Left renal cortex interstitium (tissue), 4 donors: ENCODE measurements at regions not wholly inside any gene's neighbourhood (a gene's known extent, or its start where the extent isn't known, plus 50 kb on each side); places are given as distances from the start of the nearest gene placed in this dataset.
"Not testable (repeated sequence)": the region's sequence is repeated elsewhere in the genome, so short reads cannot be mapped to it uniquely, and the experiment has no call there.

Experiments used
- DNase-seq, 4 donors: peaks; one replicate each; pipeline ENCODE4 v3.0.0-alpha.2; 2013; ENCODE audit warnings: low read depth in 4 of 4, low spot score in 2 of 4, missing footprints in 1 of 4

DNA sequence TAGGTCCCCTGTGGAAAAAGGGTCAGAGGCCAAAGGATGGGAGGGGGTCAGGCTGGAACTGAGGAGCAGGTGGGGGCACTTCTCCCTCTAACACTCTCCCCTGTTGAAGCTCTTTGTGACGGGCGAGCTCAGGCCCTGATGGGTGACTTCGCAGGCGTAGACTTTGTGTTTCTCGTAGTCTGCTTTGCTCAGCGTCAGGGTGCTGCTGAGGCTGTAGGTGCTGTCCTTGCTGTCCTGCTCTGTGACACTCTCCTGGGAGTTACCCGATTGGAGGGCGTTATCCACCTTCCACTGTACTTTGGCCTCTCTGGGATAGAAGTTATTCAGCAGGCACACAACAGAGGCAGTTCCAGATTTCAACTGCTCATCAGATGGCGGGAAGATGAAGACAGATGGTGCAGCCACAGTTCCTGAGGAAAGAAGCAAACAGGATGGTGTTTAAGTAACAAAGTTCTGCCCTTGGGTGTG lies 165.8 kb downstream of the RPIA start:
- no peak for DNase-seq

- no peak for DNase-seq
Measured at GRCh38 chr2:88857951-88858411, 166.5 kb downstream of the RPIA start.

GRCh38 chr2:88859461-88859860 lies 168.0 kb downstream of the RPIA start:
- DNase-seq = no peak

GRCh38 chr2:88860421-88861075 lies 169.1 kb downstream of the RPIA start:
- DNase-seq = no peak

GRCh38 chr2:88865801-88866371 lies 174.4 kb downstream of the RPIA start:
- no peak for DNase-seq

DNA sequence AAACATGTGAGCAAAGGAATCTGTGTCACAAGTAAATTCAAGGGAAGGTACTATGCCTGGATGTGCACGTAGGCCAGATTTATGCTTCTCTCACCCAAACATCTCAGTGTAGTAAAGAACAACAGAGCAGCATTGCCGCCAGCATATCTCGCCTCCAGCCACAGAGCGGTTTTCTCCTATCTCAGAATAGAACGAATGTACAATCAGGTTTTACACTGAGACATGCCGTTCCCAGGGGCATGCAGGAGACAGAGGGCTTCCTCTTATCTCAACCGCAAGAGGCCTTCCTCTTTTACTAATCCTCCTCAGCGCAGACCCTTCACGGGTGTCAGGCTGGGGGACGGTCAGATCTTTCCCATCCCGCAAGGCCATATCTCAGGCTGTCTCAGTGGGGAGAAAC lies 175.3 kb downstream of the RPIA start:
- no peak for DNase-seq

DNA sequence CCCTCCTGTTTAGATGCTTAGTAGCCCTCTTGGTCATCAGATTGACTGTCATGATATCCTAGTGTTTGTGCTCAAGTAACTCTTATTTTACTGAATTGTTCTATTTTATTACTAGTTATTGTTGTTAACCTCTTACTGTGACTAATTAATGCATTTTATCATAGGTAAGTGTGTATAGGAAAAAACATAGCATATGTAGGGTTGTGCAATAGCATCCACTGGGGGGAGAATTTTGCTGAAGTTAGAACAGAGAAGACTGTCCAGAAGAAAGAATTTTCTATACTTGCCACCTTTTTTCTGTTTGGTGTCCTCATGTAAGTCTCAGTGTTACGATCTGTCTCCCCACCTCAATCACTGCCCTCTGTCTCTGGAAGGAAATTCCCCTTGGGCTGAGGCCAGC lies 177.4 kb downstream of the RPIA start:
- DNase-seq = no peak

- no peak for DNase-seq
Measured at GRCh38 chr2:88870267-88870839, 178.9 kb downstream of the RPIA start.

GRCh38 chr2:88871336-88871735 lies 179.9 kb downstream of the RPIA start:
- no peak for DNase-seq

DNA sequence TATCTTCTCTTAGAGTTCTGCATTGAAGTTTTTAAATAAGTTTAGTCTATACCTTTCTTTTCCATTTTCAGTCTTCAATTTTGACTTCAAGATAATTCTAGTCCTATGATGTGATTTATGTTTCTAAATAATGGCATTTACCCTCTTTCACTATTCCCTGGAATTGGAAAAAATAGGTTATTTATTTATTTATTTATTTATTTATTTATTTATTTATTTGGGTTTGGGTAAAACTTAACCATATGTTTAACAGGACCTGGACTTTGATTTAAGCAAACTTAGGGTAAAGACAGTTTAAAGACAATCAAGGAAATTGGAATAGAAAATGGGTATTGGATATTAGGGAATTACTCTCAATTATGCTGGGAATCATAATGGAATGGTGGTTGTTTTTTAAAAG lies 182.1 kb downstream of the RPIA start:
- DNase-seq = no peak

DNA sequence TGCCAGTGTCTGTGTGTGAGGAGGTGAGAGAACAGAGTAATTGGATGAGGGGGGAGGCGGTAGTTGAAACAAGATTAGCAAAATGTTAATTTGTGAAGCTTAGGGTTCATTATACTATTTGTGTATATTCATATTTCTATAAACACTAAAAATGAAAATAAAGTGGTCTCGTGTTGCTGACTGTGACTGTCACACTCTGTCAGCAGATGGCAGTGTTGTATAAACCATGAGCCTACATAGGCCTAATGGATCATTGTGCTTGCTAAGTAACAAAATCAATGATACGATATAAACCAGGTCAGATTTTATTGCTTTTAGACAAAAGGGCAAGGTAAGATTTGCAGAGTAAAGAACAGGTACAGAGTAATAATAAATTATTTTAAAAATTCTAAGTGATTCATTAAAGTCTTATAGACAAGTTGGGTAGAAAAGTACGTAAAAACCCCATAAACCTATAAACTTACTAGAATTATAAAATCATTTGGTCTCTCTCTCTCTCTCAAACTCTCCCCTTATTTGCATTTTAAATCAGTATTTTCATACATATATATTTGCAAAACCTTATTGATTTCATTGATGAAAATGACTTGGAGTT lies 182.7 kb downstream of the RPIA start:
- peak in 3 of 4 donors; percentile 15 to 24 (median 23) for DNase-seq

DNA sequence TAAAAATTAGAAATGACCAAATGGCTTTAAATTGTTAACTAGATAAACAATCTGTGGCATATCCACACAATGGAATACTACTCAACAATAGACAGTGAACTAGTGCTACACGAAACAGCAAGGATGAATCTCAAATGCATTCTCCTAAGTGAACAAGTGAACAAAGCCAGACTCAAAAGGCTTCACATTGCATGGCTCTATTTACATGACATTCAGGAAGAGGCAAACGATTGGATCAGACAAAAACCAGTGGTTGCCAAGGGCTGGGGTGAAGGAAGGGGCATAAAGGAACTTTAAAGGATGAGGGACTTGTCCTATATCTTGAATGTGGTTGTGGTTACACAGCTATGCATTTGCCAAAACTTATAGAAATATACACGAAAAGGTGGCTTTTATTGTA lies 184.3 kb downstream of the RPIA start:
- DNase-seq = no peak

DNA sequence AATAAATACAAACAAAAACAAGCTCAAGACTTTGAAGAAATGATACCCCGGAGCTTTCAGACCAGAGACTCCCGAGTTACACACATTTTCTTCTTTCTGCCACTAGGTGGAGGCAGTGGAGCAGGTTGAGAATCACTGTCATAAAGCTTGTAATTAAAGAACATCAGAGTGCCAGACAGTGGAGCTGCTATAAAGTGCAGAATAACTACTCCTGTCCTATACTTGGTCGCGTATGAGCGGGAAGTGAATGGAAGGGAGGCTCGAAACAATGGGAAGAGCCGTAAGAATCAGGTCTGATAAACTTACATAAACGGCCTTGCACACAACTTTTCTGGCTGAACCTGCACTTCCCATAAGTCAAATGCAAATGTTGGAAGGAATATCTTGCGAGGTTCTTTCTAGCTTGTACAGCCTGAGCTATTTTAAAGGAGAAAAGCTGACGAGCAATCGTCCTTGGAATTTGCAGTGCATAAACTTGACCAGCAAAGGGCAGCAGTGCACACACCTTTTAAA lies 189.0 kb downstream of the RPIA start:
- DNase-seq = peak; percentile 36 to 71 (median 52)

GRCh38 chr2:88885275-88885674 lies 193.8 kb downstream of the RPIA start:
- DNase-seq = no peak

GRCh38 chr2:88885679-88886416 lies 194.4 kb downstream of the RPIA start:
- no peak for DNase-seq

DNA sequence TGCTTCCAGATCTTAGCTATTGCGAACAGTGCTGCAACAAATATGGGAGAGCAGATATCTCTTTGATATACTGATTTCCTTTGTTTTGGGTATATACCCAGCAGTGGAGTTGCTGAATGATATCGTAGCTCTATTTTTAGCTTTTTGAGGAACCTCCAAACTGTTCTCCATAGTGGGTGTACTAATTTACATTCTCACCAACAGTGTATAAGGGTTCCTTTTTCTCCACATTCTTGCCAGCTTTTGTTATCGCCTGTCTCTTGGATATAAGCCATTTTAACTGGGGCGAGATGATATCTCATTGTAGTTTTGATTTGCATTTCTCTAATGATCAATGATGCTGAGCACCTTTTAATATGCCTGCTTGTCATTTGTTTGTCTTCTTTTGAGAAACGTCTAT lies 196.0 kb downstream of the RPIA start:
- DNase-seq = not testable (repeated sequence)

GRCh38 chr2:88892207-88892606 lies 200.7 kb downstream of the RPIA start:
- no peak for DNase-seq

GRCh38 chr2:88892788-88893187 lies 201.3 kb downstream of the RPIA start:
- no peak for DNase-seq

- no peak for DNase-seq
Measured at GRCh38 chr2:88896971-88897370, 205.5 kb downstream of the RPIA start.

- DNase-seq = no peak
Measured at GRCh38 chr2:88897715-88898114, 206.2 kb downstream of the RPIA start.
